Gastroesophageal sphincter (tissue), 3 donors: ENCODE measurements at regions not wholly inside any gene's neighbourhood (a gene's known extent, or its start where the extent isn't known, plus 50 kb on each side); places are given as distances from the start of the nearest gene placed in this dataset.

Source experiments
- EP300 ChIP-seq: sonication (generic); formaldehyde crosslinking; IDR thresholded peaks from one replicate; pipeline ENCODE4 v1.6.1; 2017; ENCODE audit warnings: antibody characterized with exemption, mild to moderate bottlenecking
- POLR2A ChIP-seq, 2 donors: fragments of 450-650 bp; IDR thresholded peaks; one replicate each; pipeline ENCODE4 v1.6.1; 2017; ENCODE audit warnings: antibody characterized with exemption in 2 of 2, mild to moderate bottlenecking in 2 of 2, moderate library complexity in 1 of 2
- POLR2AphosphoS5 ChIP-seq: sonication (generic); formaldehyde crosslinking; IDR thresholded peaks from one replicate; pipeline ENCODE4 v1.6.1; 2017; ENCODE audit warnings: antibody characterized with exemption
- TF ChIP-seq, protein P1 (sequence below), 4 experiments: fragments of 200-600 bp in 2 of 4; fragments of 450-650 bp in 2 of 4; sonication (generic) in 1 of 4; IDR thresholded peaks; one replicate each; pipeline ENCODE4 v1.5.1; 2017 to 2019; ENCODE audit warnings: antibody characterized with exemption in 4 of 4, mild to moderate bottlenecking in 2 of 4, moderate library complexity in 2 of 4

DNA sequence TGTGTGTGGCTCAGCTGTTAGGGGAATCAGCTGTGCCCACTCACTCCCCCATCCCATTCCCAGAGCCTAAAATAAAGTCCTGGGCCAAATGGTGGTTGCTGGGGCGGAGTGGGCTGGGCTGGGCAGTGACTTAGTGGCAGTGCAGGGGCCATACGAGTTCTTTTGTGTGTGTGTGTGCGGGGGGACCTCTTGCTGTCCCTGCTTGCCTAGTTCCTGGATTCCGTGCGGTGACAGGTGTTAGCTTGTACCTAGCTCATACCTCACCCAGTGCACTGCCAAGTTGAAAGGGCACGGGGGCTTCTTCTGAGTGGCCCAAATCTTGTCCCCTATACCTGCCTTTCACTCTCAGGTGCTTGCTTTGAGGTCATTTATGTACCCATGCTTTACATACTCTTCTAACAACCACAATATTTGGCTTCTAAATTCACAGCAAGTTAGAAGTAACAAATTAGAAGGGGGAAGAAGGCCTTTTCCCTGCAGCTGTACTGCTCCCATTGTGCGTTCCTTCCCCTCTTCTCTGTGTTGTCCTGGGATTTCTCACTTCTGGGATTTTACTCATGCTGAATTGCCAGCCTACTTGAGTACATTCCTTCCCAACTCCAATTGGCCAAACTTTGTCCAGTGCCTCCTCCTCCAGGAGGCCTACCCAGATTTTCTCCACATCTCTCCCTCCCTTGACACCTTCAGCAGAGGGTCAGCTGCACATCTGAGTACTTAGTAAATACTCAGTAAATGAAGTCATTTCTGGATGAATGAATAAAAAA lies 66.3 kb upstream of the POLG start:
- TF ChIP-seq, protein P1, sequence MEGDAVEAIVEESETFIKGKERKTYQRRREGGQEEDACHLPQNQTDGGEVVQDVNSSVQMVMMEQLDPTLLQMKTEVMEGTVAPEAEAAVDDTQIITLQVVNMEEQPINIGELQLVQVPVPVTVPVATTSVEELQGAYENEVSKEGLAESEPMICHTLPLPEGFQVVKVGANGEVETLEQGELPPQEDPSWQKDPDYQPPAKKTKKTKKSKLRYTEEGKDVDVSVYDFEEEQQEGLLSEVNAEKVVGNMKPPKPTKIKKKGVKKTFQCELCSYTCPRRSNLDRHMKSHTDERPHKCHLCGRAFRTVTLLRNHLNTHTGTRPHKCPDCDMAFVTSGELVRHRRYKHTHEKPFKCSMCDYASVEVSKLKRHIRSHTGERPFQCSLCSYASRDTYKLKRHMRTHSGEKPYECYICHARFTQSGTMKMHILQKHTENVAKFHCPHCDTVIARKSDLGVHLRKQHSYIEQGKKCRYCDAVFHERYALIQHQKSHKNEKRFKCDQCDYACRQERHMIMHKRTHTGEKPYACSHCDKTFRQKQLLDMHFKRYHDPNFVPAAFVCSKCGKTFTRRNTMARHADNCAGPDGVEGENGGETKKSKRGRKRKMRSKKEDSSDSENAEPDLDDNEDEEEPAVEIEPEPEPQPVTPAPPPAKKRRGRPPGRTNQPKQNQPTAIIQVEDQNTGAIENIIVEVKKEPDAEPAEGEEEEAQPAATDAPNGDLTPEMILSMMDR (IDR thresholded peaks at IDR 0.05), result no peak
- no peak for TF ChIP-seq POLR2A (IDR thresholded peaks at IDR 0.05)
- TF ChIP-seq EP300, result no peak
- no peak for TF ChIP-seq POLR2AphosphoS5
